Body of pancreas (tissue), 4 donors: ENCODE measurements at regions not wholly inside any gene's neighbourhood (a gene's known extent, or its start where the extent isn't known, plus 50 kb on each side); places are given as distances from the start of the nearest gene placed in this dataset.
"Not testable (repeated sequence)": the region's sequence is repeated elsewhere in the genome, so short reads cannot be mapped to it uniquely, and the experiment has no call there.

ENCODE experiments used
- ATAC-seq: fragments of 150-250 bp; one replicate; pipeline ENCODE4 v1.9.1; 2016
- DNase-seq, 4 donors: peaks; one replicate each; pipeline ENCODE4 v3.0.0-alpha.2; 2019
- H3K27ac ChIP-seq, 4 donors: fragments of 200-600 bp; sonication (generic); 1 replicate in 3 of 4; 2 replicates in 1 of 4; pipeline versions ENCODE4 v1.5.1 to v1.6.1; 2016 to 2019; ENCODE audit warnings: mild to moderate bottlenecking in 1 of 4, mixed read lengths in 1 of 4, moderate library complexity in 1 of 4
- H3K27me3 ChIP-seq, 2 donors: fragments of 200-600 bp; sonication (generic); one replicate each; pipeline ENCODE4 v1.6.0; 2016; ENCODE audit warnings: mild to moderate bottlenecking in 1 of 2
- H3K36me3 ChIP-seq, 2 donors: fragments of 200-600 bp; sonication (generic); replicated peaks in 1 of 2; 2 replicates each; pipeline ENCODE4 v1.5.1; 2016; ENCODE audit warnings: low read depth in 2 of 2; ENCODE audit not compliant: insufficient read depth in 1 of 2
- H3K4me1 ChIP-seq: fragments of 200-600 bp; sonication (generic); one replicate; pipeline ENCODE4 v1.6.0; 2016
- H3K4me3 ChIP-seq, 2 donors: fragments of 200-600 bp; sonication (generic); 1 replicate in 1 of 2; 2 replicates in 1 of 2; pipeline ENCODE4 v1.5.1; 2016 to 2019
- H3K9me3 ChIP-seq, 3 donors: fragments of 200-600 bp; sonication (generic); 1 replicate in 2 of 3; 2 replicates in 1 of 3; pipeline ENCODE4 v1.5.1; 2016
- POLR2A ChIP-seq, 3 donors: fragments of 450-650 bp; IDR thresholded peaks; one replicate each; pipeline ENCODE4 v1.6.1; 2016; ENCODE audit warnings: antibody characterized with exemption in 3 of 3, mild to moderate bottlenecking in 2 of 3
- WGBS, 2 donors: methylation state at CpG; one replicate each; pipeline ENCODE4 v1.1.5; 2017; 5-methylcytosine and 5-hydroxymethylcytosine counted together
- intact Hi-C: fragments of 100-400 bp; cut with DNase I; formaldehyde crosslinking; loops from one replicate; pipeline ENCODE4 v1.15.1; 2023
- TF ChIP-seq, protein P1 (sequence below), 7 experiments: fragments of 450-650 bp in 4 of 7; fragments of 200-600 bp in 3 of 7; sonication (generic) in 3 of 7; IDR thresholded peaks; one replicate each; pipeline ENCODE4 v1.5.1; 2016 to 2019; ENCODE audit warnings: antibody characterized with exemption in 7 of 7

DNA sequence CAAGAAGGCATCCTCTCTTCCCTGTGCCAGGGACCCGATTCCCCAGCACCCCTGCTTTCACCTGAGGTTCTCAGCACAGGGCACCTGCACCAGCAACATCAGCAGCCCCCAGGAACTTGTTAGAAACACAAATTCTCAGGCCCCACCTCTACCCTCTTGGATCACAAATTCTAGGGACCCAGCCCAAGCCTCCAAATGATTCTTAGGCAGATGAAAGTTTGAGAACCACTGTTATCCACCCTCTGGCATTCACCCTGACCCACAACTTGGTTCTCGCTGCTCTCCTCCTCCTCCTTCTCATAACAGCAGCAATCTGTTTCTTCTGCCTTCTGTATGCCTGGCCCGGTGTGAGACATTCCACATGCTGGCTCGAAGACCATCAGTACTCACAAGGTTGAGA lies 60.3 kb upstream of the HIVEP3 start:
- no peak for DNase-seq
- H3K9me3 ChIP-seq, result no peaks in the 10 kb centered on the region
- H3K36me3 ChIP-seq, result no peaks in the 10 kb centered on the region
- no peak overlapping the region for H3K4me3 ChIP-seq
- TF ChIP-seq POLR2A (IDR thresholded peaks at IDR 0.05), result no peak
- WGBS, 2 donors, result 85 to 95% methylated on average over 4 of the region's 4 CpGs
- H3K27me3 ChIP-seq, result no peaks in the 10 kb centered on the region
- intact Hi-C loops, result no loop called here
- H3K4me1 ChIP-seq, result no peaks in the 10 kb centered on the region
- no peak for ATAC-seq
- no peak overlapping the region for H3K27ac ChIP-seq

DNA sequence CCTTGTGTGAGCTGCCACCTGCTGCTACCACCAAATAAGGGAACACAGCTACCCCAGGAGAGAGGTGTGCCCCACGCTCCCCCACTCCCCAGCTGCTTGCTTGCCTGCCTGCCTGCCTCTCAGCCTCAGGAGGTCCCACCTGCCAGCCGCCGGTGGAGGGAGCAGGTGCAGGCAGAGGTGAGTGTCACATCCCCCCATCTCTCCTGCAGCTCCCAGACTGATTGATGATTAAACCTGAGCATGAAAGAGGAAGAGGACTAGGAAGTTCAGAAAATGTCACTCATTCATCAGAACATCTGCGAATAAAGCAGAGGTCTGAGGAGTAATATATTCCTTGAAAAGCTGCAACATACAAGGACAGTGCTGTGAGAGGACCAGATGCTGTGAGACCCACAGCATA lies 58.6 kb upstream of the HIVEP3 start:
- ATAC-seq (no peak), DNase-seq (no peak)
- WGBS, 2 donors, result 55 to 65% methylated on average over 4 of the region's 4 CpGs
- intact Hi-C loops, result no loop called here
- H3K4me1 ChIP-seq, result no peaks in the 10 kb centered on the region
- no peaks in the 10 kb centered on the region for H3K36me3 ChIP-seq
- H3K27me3 ChIP-seq, result no peaks in the 10 kb centered on the region
- H3K9me3 ChIP-seq, result no peaks in the 10 kb centered on the region
- H3K27ac ChIP-seq, result no peak overlapping the region
- no peak for TF ChIP-seq POLR2A (IDR thresholded peaks at IDR 0.05)
- no peak overlapping the region for H3K4me3 ChIP-seq

DNA sequence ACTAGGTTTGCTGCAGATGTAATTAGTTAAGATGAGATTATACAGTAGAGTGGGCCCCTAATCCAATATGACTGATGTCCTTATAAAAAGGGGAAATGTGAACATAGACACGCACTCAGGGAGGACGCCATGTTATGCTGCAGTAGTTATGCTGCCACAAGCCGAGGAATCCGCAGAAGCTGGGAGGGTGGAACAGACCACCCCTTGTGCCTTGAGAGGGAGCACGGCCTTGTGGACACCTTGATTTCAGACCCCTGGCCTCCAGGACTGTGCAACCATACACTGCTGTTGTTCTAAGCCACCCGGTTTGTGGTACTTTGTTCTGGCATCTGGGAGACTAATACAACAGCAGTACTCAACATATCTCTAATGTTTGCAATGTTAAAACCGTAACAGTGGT lies 57.9 kb upstream of the HIVEP3 start:
- H3K9me3 ChIP-seq, result no peaks in the 10 kb centered on the region
- no peaks in the 10 kb centered on the region for H3K4me1 ChIP-seq
- TF ChIP-seq, protein P1, sequence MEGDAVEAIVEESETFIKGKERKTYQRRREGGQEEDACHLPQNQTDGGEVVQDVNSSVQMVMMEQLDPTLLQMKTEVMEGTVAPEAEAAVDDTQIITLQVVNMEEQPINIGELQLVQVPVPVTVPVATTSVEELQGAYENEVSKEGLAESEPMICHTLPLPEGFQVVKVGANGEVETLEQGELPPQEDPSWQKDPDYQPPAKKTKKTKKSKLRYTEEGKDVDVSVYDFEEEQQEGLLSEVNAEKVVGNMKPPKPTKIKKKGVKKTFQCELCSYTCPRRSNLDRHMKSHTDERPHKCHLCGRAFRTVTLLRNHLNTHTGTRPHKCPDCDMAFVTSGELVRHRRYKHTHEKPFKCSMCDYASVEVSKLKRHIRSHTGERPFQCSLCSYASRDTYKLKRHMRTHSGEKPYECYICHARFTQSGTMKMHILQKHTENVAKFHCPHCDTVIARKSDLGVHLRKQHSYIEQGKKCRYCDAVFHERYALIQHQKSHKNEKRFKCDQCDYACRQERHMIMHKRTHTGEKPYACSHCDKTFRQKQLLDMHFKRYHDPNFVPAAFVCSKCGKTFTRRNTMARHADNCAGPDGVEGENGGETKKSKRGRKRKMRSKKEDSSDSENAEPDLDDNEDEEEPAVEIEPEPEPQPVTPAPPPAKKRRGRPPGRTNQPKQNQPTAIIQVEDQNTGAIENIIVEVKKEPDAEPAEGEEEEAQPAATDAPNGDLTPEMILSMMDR (IDR thresholded peaks at IDR 0.05), result no peak
- no peak for TF ChIP-seq POLR2A (IDR thresholded peaks at IDR 0.05)
- DNase-seq (no peak), ATAC-seq (no peak)
- H3K36me3 ChIP-seq, result no peaks in the 10 kb centered on the region
- 87 to 93% methylated on average over 7 of the region's 7 CpGs for WGBS, 2 donors
- intact Hi-C loops, result no loop called here
- no peaks in the 10 kb centered on the region for H3K27me3 ChIP-seq
- H3K4me3 ChIP-seq, result no peak overlapping the region
- no peak overlapping the region for H3K27ac ChIP-seq

DNA sequence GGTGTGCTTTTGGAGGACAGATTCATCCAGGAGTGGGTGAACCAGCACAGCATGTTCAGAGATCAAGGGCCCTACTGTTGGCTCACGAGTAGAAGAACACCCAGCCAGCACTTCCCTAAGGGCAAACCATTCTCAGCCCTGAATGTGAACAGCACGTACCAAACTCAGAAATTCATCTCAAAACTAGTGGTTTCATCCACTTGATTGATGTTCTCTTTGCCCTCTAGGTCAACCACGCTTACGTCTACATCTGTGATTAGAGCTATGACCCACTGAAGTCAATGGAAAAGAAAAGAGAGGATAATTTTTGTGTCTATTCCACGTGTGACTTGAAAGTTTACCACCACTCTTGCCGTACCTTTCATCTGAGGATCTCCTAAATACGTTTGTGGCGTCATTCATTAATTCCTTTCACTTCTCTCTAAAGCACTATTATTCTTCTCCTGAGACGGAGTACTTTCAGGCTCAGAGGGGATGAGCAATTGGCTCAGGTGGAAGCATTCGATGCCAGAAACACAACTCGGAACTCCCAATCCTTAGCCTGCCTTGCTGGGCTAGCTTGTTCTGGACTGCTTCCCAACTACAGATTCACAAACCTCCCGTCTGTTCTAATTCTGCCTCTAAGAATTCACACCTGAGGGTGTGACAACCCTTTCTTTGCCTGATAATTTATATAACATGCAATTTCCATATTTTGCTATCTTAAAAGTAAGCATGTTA lies 57.3 kb upstream of the HIVEP3 start:
- no peak for DNase-seq
- WGBS, 2 donors, result 93 to 95% methylated on average over 12 of the region's 12 CpGs
- Histone ChIP-seq H3K36me3 (no peaks in the 10 kb centered on the region), H3K4me3 (no peak overlapping the region), H3K4me1 (no peaks in the 10 kb centered on the region), H3K9me3 (no peaks in the 10 kb centered on the region), H3K27ac (no peak overlapping the region), H3K27me3 (no peaks in the 10 kb centered on the region)
- intact Hi-C loops, result no loop called here
- no peak for ATAC-seq
- TF ChIP-seq POLR2A (IDR thresholded peaks at IDR 0.05), result no peak

DNA sequence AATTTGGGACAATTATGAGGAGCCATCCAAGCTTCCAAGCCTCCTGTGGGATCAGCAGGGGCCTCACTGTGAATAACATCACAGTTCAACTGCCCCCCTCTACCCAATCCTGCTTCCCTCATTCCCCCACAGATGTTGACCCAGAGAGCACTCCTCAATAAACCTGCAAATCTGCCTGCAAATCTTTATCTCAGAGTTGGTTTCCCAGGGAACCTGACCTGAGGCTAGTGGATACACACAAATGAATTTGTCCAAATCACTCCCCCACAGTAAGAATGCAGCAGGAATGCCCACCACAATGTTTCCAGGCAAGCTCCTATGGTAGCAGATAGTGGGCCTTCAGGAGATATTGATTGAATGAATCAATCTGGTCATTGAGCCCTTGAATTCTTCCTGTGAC lies 56.4 kb upstream of the HIVEP3 start:
- H3K27ac ChIP-seq, result no peak overlapping the region
- H3K27me3 ChIP-seq, result no peaks in the 10 kb centered on the region
- no peaks in the 10 kb centered on the region for H3K4me1 ChIP-seq
- TF ChIP-seq, protein P1 (IDR thresholded peaks at IDR 0.05), result no peak
- no peak for TF ChIP-seq POLR2A (IDR thresholded peaks at IDR 0.05)
- H3K4me3 ChIP-seq, result no peak overlapping the region
- DNase-seq, result no peak
- intact Hi-C loops, result no loop called here
- no peaks in the 10 kb centered on the region for H3K9me3 ChIP-seq
- ATAC-seq, result no peak
- no peaks in the 10 kb centered on the region for H3K36me3 ChIP-seq

DNA sequence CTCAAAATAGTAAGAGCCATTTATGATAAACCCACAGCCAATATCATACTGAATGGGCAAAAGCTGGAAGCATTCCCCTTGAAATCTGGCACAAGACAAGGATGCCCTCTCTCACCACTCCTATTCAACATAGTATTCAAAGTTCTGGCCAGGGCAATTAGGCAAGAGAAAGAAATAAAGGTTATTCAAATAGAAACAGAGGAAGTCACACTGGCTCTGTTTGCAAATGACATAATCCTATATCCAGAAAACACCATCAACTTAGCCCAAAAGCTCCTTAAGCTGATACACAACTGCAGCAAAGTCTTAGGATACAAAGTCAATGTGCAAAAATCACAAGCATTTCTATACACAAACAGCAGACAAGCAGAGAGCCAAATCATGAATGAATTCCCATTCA lies 49.8 kb upstream of the HIVEP3 start:
- H3K4me1 ChIP-seq, H3K36me3 ChIP-seq, DNase-seq, H3K27me3 ChIP-seq, intact Hi-C loops, H3K4me3 ChIP-seq, ATAC-seq, H3K9me3 ChIP-seq, H3K27ac ChIP-seq: not testable (repeated sequence)
